Hematopoietic multipotent progenitor cell treated with erythropoietin and hydrocortisone succinate and interleukin-3 and kit ligand, for 4 days (in vitro differentiated cells): ENCODE measurements at regions not wholly inside any gene's neighbourhood (a gene's known extent, or its start where the extent isn't known, plus 50 kb on each side); places are given as distances from the start of the nearest gene placed in this dataset.
"Not testable (repeated sequence)": the region's sequence is repeated elsewhere in the genome, so short reads cannot be mapped to it uniquely, and the experiment has no call there.

Experiments
- DNase-seq: peaks from one replicate; pipeline ENCODE4 v3.0.0-alpha.2; 2015

- not testable (repeated sequence) for DNase-seq
These were observed 347.7 kb upstream of the TMEFF2 start for GRCh38 chr2:192542148-192543066.

- no peak for DNase-seq
These were observed 344.6 kb upstream of the TMEFF2 start for GRCh38 chr2:192539306-192539705.

GRCh38 chr2:192536922-192537624 is 342.3 kb upstream of the TMEFF2 start:
- DNase-seq = no peak

- DNase-seq = no peak
These were observed 341.5 kb upstream of the TMEFF2 start for GRCh38 chr2:192535956-192536921.

- DNase-seq = no peak
These were observed 339.3 kb upstream of the TMEFF2 start for GRCh38 chr2:192534072-192534471.

- not testable (repeated sequence) for DNase-seq
These were observed 330.0 kb upstream of the TMEFF2 start for GRCh38 chr2:192524642-192525251.

- DNase-seq = not testable (repeated sequence)
These were observed 329.5 kb upstream of the TMEFF2 start for GRCh38 chr2:192524214-192524613.

GRCh38 chr2:192515937-192516336 is 321.2 kb upstream of the TMEFF2 start:
- no peak for DNase-seq

- no peak for DNase-seq
These were observed 318.8 kb upstream of the TMEFF2 start for GRCh38 chr2:192513575-192513974.

GRCh38 chr2:192507836-192508450 is 313.2 kb upstream of the TMEFF2 start:
- DNase-seq = not testable (repeated sequence)

- no peak for DNase-seq
These were observed 305.9 kb upstream of the TMEFF2 start for GRCh38 chr2:192500550-192501200.

GRCh38 chr2:192499476-192499875 is 304.7 kb upstream of the TMEFF2 start:
- DNase-seq = no peak

- no peak for DNase-seq
These were observed 304.0 kb upstream of the TMEFF2 start for GRCh38 chr2:192498747-192499146.

GRCh38 chr2:192488158-192488557 is 293.4 kb upstream of the TMEFF2 start:
- DNase-seq = not testable (repeated sequence)

GRCh38 chr2:192487636-192488035 is 292.9 kb upstream of the TMEFF2 start:
- DNase-seq = no peak

- DNase-seq = no peak
These were observed 290.2 kb upstream of the TMEFF2 start for GRCh38 chr2:192484903-192485302.

GRCh38 chr2:192480984-192481383 is 286.3 kb upstream of the TMEFF2 start:
- no peak for DNase-seq

- no peak for DNase-seq
These were observed 278.6 kb upstream of the TMEFF2 start for GRCh38 chr2:192473331-192473730.

- DNase-seq = no peak
These were observed 277.2 kb upstream of the TMEFF2 start for GRCh38 chr2:192471982-192472381.

GRCh38 chr2:192469612-192470011 is 274.9 kb upstream of the TMEFF2 start:
- no peak for DNase-seq

GRCh38 chr2:192467953-192468660 is 273.4 kb upstream of the TMEFF2 start:
- no peak for DNase-seq
